Loucy (cell line): ENCODE measurements at regions not wholly inside any gene's neighbourhood (a gene's known extent, or its start where the extent isn't known, plus 50 kb on each side); places are given as distances from the start of the nearest gene placed in this dataset.

Source experiments
- H2AFZ ChIP-seq: fragments of 200-600 bp; sonication (generic); 2 replicates; pipeline ENCODE4 v1.6.0; 2016; ENCODE audit warnings: antibody characterized with exemption, mild to moderate bottlenecking, low read length, moderate library complexity
- H3F3A ChIP-seq: fragments of 200-600 bp; 2 replicates; pipeline ENCODE4 v1.6.0; 2016; ENCODE audit warnings: antibody characterized with exemption, low read depth, mild to moderate bottlenecking
- H3K27me3 ChIP-seq: fragments of 200-600 bp; sonication (generic); 2 replicates; pipeline ENCODE4 v1.6.1; 2014; ENCODE audit warnings: low read length, mild to moderate bottlenecking; ENCODE audit not compliant: insufficient read depth, poor library complexity, severe bottlenecking
- H3K36me3 ChIP-seq: fragments of 200-600 bp; sonication (generic); 2 replicates; pipeline ENCODE4 v1.6.1; 2016; ENCODE audit warnings: low read length; ENCODE audit not compliant: insufficient read depth
- H3K4me1 ChIP-seq: fragments of 200-600 bp; sonication (generic); 2 replicates; pipeline ENCODE4 v1.5.1; 2014; ENCODE audit warnings: low read length, mild to moderate bottlenecking; ENCODE audit not compliant: insufficient read depth, poor library complexity, severe bottlenecking
- H3K4me2 ChIP-seq: fragments of 200-600 bp; sonication (generic); 2 replicates; pipeline ENCODE4 v1.6.0; 2014; ENCODE audit warnings: antibody characterized with exemption, low read length, low read depth, mild to moderate bottlenecking; ENCODE audit not compliant: poor library complexity, severe bottlenecking
- H3K4me3 ChIP-seq: fragments of 200-600 bp; sonication (generic); 2 replicates; pipeline ENCODE4 v1.5.1; 2014; ENCODE audit warnings: low read length, mild to moderate bottlenecking, mixed read lengths; ENCODE audit not compliant: poor library complexity, severe bottlenecking
- H3K79me2 ChIP-seq: fragments of 200-600 bp; sonication (generic); 2 replicates; pipeline ENCODE4 v1.6.1; 2014; ENCODE audit warnings: low read length; ENCODE audit not compliant: insufficient read depth
- H3K9ac ChIP-seq: fragments of 200-600 bp; sonication (generic); 2 replicates; pipeline ENCODE4 v1.6.0; 2014; ENCODE audit warnings: mild to moderate bottlenecking, low read depth, low read length, moderate library complexity; ENCODE audit not compliant: poor library complexity, severe bottlenecking
- H3K9me2 ChIP-seq: fragments of 200-600 bp; sonication (generic); replicated peaks from 2 replicates; pipeline ENCODE4 v1.6.1; 2016; ENCODE audit warnings: low read depth, low read length, mixed read lengths
- H3K9me3 ChIP-seq: fragments of 200-600 bp; sonication (generic); 2 replicates; pipeline ENCODE4 v1.6.1; 2014; ENCODE audit warnings: mild to moderate bottlenecking, antibody characterized with exemption, low read length, low read depth; ENCODE audit not compliant: insufficient read depth
- H4K20me1 ChIP-seq: fragments of 200-600 bp; sonication (generic); 2 replicates; pipeline ENCODE4 v1.6.0; 2014; ENCODE audit warnings: antibody characterized with exemption, low read length, mild to moderate bottlenecking; ENCODE audit not compliant: insufficient read depth, poor library complexity, severe bottlenecking
- EZH2phosphoT487 ChIP-seq: fragments of 200-600 bp; IDR thresholded peaks from 2 replicates; pipeline ENCODE4 v1.6.1; 2018; ENCODE audit warnings: antibody characterized with exemption, mild to moderate bottlenecking, moderate library complexity, borderline replicate concordance
- TF ChIP-seq, protein P1 (sequence below): fragments of 200-600 bp; sonication (generic); conservative IDR thresholded peaks from 2 replicates; pipeline ENCODE4 v1.5.1; 2014; ENCODE audit warnings: mild to moderate bottlenecking, antibody characterized with exemption, low read length

DNA sequence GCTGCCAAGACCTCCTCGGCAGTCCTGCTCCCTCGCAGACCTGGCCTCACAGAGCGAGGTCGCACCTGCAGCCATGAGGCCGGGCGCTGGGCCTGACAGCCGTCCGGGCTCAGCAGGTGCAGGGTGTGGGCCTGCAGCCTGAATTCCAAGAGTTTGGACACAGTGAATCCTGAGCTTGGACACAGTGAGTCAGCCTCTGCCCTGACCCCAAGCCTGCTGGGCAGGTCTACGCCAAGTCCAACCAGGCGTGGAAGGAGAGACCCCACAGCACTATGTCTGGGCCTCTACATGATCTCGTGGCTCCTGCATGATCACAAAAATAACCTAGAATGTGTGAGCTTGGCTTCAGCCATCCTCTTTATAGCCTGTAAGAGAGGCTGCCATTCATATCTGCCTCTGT, 121.0 kb downstream of the C16orf95 start:
- H3K4me3 ChIP-seq, result no peak overlapping the region
- H3K9me2 ChIP-seq, result no peaks in the 10 kb centered on the region
- no peaks in the 10 kb centered on the region for H3K27me3 ChIP-seq
- H2AFZ ChIP-seq, result no peak overlapping the region
- H3F3A ChIP-seq, result no peaks in the 10 kb centered on the region
- H3K9ac ChIP-seq, result no peak overlapping the region
- H3K4me2 ChIP-seq, result no peak overlapping the region
- no peaks in the 10 kb centered on the region for H3K36me3 ChIP-seq
- H3K9me3 ChIP-seq, result no peaks in the 10 kb centered on the region
- no peaks in the 10 kb centered on the region for H3K79me2 ChIP-seq
- H3K4me1 ChIP-seq, result peaks cover 35% of the 10 kb centered on the region
- no peaks in the 10 kb centered on the region for H4K20me1 ChIP-seq
- TF ChIP-seq EZH2phosphoT487, result no peak
- TF ChIP-seq, protein P1, sequence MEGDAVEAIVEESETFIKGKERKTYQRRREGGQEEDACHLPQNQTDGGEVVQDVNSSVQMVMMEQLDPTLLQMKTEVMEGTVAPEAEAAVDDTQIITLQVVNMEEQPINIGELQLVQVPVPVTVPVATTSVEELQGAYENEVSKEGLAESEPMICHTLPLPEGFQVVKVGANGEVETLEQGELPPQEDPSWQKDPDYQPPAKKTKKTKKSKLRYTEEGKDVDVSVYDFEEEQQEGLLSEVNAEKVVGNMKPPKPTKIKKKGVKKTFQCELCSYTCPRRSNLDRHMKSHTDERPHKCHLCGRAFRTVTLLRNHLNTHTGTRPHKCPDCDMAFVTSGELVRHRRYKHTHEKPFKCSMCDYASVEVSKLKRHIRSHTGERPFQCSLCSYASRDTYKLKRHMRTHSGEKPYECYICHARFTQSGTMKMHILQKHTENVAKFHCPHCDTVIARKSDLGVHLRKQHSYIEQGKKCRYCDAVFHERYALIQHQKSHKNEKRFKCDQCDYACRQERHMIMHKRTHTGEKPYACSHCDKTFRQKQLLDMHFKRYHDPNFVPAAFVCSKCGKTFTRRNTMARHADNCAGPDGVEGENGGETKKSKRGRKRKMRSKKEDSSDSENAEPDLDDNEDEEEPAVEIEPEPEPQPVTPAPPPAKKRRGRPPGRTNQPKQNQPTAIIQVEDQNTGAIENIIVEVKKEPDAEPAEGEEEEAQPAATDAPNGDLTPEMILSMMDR, result no peak

DNA sequence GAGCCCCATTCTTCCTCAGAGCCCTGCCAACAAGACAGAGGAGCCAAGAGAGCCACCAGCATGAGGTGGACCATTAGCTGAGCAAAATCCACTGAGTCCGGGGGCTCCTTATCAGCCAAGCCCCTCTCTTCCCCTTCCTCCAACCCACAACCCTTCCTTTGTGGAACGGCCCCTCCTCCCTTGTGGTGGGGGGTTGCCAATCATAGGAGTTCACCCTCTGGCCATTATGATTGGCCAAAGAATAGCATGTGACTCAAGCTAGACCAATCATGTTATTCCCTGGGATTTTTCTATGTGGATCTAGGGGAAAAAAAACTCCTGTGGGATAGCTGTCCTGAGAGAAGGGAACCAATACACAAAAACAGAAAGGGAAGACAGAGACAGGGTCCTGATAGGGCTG, 120.5 kb downstream of the C16orf95 start:
- H3K4me1 ChIP-seq, result peaks cover 33% of the 10 kb centered on the region
- H3K4me3 ChIP-seq, result no peak overlapping the region
- no peaks in the 10 kb centered on the region for H3K36me3 ChIP-seq
- no peak for TF ChIP-seq EZH2phosphoT487
- TF ChIP-seq, protein P1, result no peak
- no peaks in the 10 kb centered on the region for H3K9me2 ChIP-seq
- H3K9ac ChIP-seq, result no peak overlapping the region
- no peak overlapping the region for H3K4me2 ChIP-seq
- no peaks in the 10 kb centered on the region for H3F3A ChIP-seq
- H3K27me3 ChIP-seq, result no peaks in the 10 kb centered on the region
- H3K9me3 ChIP-seq, result no peaks in the 10 kb centered on the region
- H2AFZ ChIP-seq, result no peak overlapping the region
- H4K20me1 ChIP-seq, result no peaks in the 10 kb centered on the region
- H3K79me2 ChIP-seq, result no peaks in the 10 kb centered on the region

DNA sequence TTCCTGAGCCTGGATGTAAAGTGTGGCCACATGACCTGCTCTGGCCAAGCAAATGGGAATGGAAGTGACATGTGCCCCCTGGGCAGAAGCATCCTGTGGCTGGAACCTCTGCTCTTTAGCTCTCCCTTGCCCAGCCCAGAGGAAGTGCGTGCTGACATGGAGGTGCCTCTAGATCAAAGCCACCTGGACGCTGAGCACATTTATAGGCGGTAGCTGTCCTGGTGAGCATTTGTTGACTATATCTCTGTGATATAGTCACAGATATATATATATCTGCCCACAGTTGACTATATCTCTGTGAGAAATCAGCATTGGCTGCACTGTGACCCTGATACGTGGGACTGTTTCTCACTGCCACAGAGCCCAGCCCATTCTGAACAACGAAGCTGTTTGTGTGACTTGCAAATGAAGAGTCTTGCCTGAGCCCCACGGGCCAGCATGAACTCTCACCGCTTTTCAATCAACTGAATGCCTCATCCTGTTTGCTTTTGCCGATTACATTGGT, 118.8 kb downstream of the C16orf95 start:
- no peaks in the 10 kb centered on the region for H3K27me3 ChIP-seq
- no peaks in the 10 kb centered on the region for H3F3A ChIP-seq
- peak overlapping the region; percentile 36 for H3K4me2 ChIP-seq
- TF ChIP-seq, protein P1, result no peak
- TF ChIP-seq EZH2phosphoT487, result no peak
- H3K9me3 ChIP-seq, result no peaks in the 10 kb centered on the region
- no peaks in the 10 kb centered on the region for H4K20me1 ChIP-seq
- H3K4me1 ChIP-seq, result peaks cover 22% of the 10 kb centered on the region
- 0 out of 2 replicates have a peak overlapping the region, but pooled peaks have one; percentile 21 for H2AFZ ChIP-seq
- no peaks in the 10 kb centered on the region for H3K79me2 ChIP-seq
- no peaks in the 10 kb centered on the region for H3K9me2 ChIP-seq
- no peak overlapping the region for H3K9ac ChIP-seq
- no peaks in the 10 kb centered on the region for H3K36me3 ChIP-seq
- H3K4me3 ChIP-seq, result no peak overlapping the region
